Stimulated activated CD4-positive, alpha-beta T cell treated with anti-CD3 and anti-CD28 coated beads, TNF-alpha, amount 100 ng/mL, for 24 hours (primary cell): ENCODE measurements at regions not wholly inside any gene's neighbourhood (a gene's known extent, or its start where the extent isn't known, plus 50 kb on each side); places are given as distances from the start of the nearest gene placed in this dataset.

ENCODE experiments used
- DNase-seq, 3 experiments: peaks; one replicate each; pipeline ENCODE4 v3.0.0-alpha.2; 2020; ENCODE audit warnings: low read depth in 3 of 3

GRCh38 chr13:85095418-85096272 is 703.6 kb downstream of the SLITRK6 start:
- DNase-seq = no peak

GRCh38 chr13:85093808-85094207 is 705.4 kb downstream of the SLITRK6 start:
- DNase-seq = no peak

- no peak for DNase-seq
Measured at GRCh38 chr13:85091631-85092234, 707.5 kb downstream of the SLITRK6 start.

- DNase-seq = no peak
Measured at GRCh38 chr13:85089186-85089585, 710.0 kb downstream of the SLITRK6 start.

GRCh38 chr13:85080691-85081090 is 718.5 kb downstream of the SLITRK6 start:
- DNase-seq = no peak

GRCh38 chr13:85076343-85076742 is 722.9 kb downstream of the SLITRK6 start:
- DNase-seq = no peak

GRCh38 chr13:85074543-85075313 is 724.5 kb downstream of the SLITRK6 start:
- DNase-seq = no peak

- no peak for DNase-seq
Measured at GRCh38 chr13:85068231-85068630, 731.0 kb downstream of the SLITRK6 start.

- DNase-seq = no peak
Measured at GRCh38 chr13:85040215-85040614, 759.0 kb downstream of the SLITRK6 start.

- DNase-seq = no peak
Measured at GRCh38 chr13:85031771-85032170, 767.4 kb downstream of the SLITRK6 start.

- no peak for DNase-seq
Measured at GRCh38 chr13:85028035-85028434, 771.2 kb downstream of the SLITRK6 start.

- DNase-seq = no peak
Measured at GRCh38 chr13:85019121-85019520, 780.1 kb downstream of the SLITRK6 start.

- DNase-seq = no peak
Measured at GRCh38 chr13:85013006-85013405, 786.2 kb downstream of the SLITRK6 start.

- DNase-seq = no peak
Measured at GRCh38 chr13:85009447-85009846, 789.8 kb downstream of the SLITRK6 start.

GRCh38 chr13:84999252-84999651 is 800.0 kb downstream of the SLITRK6 start:
- no peak for DNase-seq

- DNase-seq = no peak
Measured at GRCh38 chr13:84998681-84999080, 800.5 kb downstream of the SLITRK6 start.

- DNase-seq = no peak
Measured at GRCh38 chr13:84997858-84998257, 801.4 kb downstream of the SLITRK6 start.

GRCh38 chr13:84994582-84994981 is 804.6 kb downstream of the SLITRK6 start:
- no peak for DNase-seq

GRCh38 chr13:84985860-84986259 is 813.4 kb downstream of the SLITRK6 start:
- no peak for DNase-seq

- no peak for DNase-seq
Measured at GRCh38 chr13:84983321-84983720, 815.9 kb downstream of the SLITRK6 start.

- no peak for DNase-seq
Measured at GRCh38 chr13:84980571-84980970, 818.6 kb downstream of the SLITRK6 start.

- DNase-seq = no peak
Measured at GRCh38 chr13:84978851-84979250, 820.4 kb downstream of the SLITRK6 start.

- DNase-seq = no peak
Measured at GRCh38 chr13:84973661-84974060, 825.6 kb downstream of the SLITRK6 start.
